ENCODE measurements at regions not wholly inside any gene's neighbourhood (a gene's known extent, or its start where the extent isn't known, plus 50 kb on each side); places are given as distances from the start of the nearest gene placed in this dataset.
A peak's percentile ranks its signal among the peaks of the same experiment; 100 is the strongest.

- DNase-seq, result no peak
These were observed 55.2 kb upstream of the KCNH8 start for GRCh38 chr3:19093084-19093483.

- DNase-seq, result no peak
These were observed 70.9 kb upstream of the KCNH8 start for GRCh38 chr3:19077388-19077787.

GRCh38 chr3:19075037-19075436, 73.3 kb upstream of the KCNH8 start:
- no peak for DNase-seq

- no peak for DNase-seq
These were observed 73.9 kb upstream of the KCNH8 start for GRCh38 chr3:19074257-19074900.

- DNase-seq, result no peak
These were observed 74.8 kb upstream of the KCNH8 start for GRCh38 chr3:19073341-19074105.

GRCh38 chr3:19070325-19070724, 78.0 kb upstream of the KCNH8 start:
- no peak for DNase-seq

- peak; percentile 19 for DNase-seq
These were observed 83.3 kb upstream of the KCNH8 start for GRCh38 chr3:19065027-19065426.

- DNase-seq, result no peak
These were observed 84.4 kb upstream of the KCNH8 start for GRCh38 chr3:19063936-19064335.

- DNase-seq, result no peak
These were observed 87.9 kb upstream of the KCNH8 start for GRCh38 chr3:19060404-19060803.

- DNase-seq, result no peak
These were observed 95.4 kb upstream of the KCNH8 start for GRCh38 chr3:19052874-19053273.

- DNase-seq, result peak; percentile 1
These were observed 101.9 kb upstream of the KCNH8 start for GRCh38 chr3:19046440-19046839.

GRCh38 chr3:19030522-19030839, 117.8 kb upstream of the KCNH8 start:
- no peak for DNase-seq

GRCh38 chr3:19029837-19030521, 118.3 kb upstream of the KCNH8 start:
- DNase-seq, result no peak

GRCh38 chr3:19025441-19025840, 122.9 kb upstream of the KCNH8 start:
- DNase-seq, result no peak

GRCh38 chr3:19022546-19022945, 125.8 kb upstream of the KCNH8 start:
- DNase-seq, result no peak

GRCh38 chr3:19016851-19017250, 131.5 kb upstream of the KCNH8 start:
- DNase-seq, result no peak

- no peak for DNase-seq
These were observed 134.4 kb upstream of the KCNH8 start for GRCh38 chr3:19013879-19014278.

- DNase-seq, result no peak
These were observed 135.5 kb upstream of the KCNH8 start for GRCh38 chr3:19012846-19013245.

- no peak for DNase-seq
These were observed 145.7 kb upstream of the KCNH8 start for GRCh38 chr3:19002606-19003005.

GRCh38 chr3:18998069-18998468, 150.2 kb upstream of the KCNH8 start:
- no peak for DNase-seq

- DNase-seq, result no peak
These were observed 155.6 kb upstream of the KCNH8 start for GRCh38 chr3:18992709-18993108.

GRCh38 chr3:18989237-18989795, 159.0 kb upstream of the KCNH8 start:
- DNase-seq, result no peak

GRCh38 chr3:18988614-18989229, 159.6 kb upstream of the KCNH8 start:
- DNase-seq, result peak; percentile 65

Measured in NCI-H146 (cell line).